C4-2B (cell line): ENCODE measurements at regions not wholly inside any gene's neighbourhood (a gene's known extent, or its start where the extent isn't known, plus 50 kb on each side); places are given as distances from the start of the nearest gene placed in this dataset.
"Not testable (repeated sequence)": the region's sequence is repeated elsewhere in the genome, so short reads cannot be mapped to it uniquely, and the experiment has no call there.

Source experiments
- ZFX ChIP-seq: fragments of 450-650 bp; IDR thresholded peaks from 2 replicates; pipeline ENCODE4 v1.6.1; 2017
- TF ChIP-seq, protein P1 (sequence below): fragments of 450-650 bp; conservative IDR thresholded peaks from 2 replicates; pipeline ENCODE4 v1.5.1; 2017; ENCODE audit warnings: mild to moderate bottlenecking

DNA sequence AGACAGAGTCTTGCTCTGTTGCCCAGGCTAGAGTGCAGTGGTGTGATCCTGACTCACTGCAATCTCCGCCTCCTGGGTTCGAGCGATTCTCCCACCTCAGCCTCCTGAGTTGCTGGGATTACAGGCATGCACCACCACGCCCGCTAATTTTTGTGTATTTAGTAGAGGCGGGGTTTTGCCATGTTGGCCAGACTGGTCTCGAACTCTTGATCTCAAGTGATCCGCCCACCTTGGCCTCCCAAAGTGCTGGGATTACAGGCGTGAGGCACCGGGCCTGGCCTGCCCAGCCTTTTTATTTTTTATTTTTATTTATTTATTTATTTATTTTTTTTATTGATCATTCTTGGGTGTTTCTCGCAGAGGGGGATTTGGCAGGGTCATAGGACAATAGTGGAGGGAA, 98.6 kb upstream of the HS6ST1 start:
- TF ChIP-seq, protein P1, sequence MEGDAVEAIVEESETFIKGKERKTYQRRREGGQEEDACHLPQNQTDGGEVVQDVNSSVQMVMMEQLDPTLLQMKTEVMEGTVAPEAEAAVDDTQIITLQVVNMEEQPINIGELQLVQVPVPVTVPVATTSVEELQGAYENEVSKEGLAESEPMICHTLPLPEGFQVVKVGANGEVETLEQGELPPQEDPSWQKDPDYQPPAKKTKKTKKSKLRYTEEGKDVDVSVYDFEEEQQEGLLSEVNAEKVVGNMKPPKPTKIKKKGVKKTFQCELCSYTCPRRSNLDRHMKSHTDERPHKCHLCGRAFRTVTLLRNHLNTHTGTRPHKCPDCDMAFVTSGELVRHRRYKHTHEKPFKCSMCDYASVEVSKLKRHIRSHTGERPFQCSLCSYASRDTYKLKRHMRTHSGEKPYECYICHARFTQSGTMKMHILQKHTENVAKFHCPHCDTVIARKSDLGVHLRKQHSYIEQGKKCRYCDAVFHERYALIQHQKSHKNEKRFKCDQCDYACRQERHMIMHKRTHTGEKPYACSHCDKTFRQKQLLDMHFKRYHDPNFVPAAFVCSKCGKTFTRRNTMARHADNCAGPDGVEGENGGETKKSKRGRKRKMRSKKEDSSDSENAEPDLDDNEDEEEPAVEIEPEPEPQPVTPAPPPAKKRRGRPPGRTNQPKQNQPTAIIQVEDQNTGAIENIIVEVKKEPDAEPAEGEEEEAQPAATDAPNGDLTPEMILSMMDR = not testable (repeated sequence)
- TF ChIP-seq ZFX = not testable (repeated sequence)
